SIG-M5 (cell line): ENCODE measurements at regions not wholly inside any gene's neighbourhood (a gene's known extent, or its start where the extent isn't known, plus 50 kb on each side); places are given as distances from the start of the nearest gene placed in this dataset.

Source experiments
- DNase-seq: peaks from one replicate; lab custom pipeline; 2025; lab: John Stamatoyannopoulos, UW

DNA sequence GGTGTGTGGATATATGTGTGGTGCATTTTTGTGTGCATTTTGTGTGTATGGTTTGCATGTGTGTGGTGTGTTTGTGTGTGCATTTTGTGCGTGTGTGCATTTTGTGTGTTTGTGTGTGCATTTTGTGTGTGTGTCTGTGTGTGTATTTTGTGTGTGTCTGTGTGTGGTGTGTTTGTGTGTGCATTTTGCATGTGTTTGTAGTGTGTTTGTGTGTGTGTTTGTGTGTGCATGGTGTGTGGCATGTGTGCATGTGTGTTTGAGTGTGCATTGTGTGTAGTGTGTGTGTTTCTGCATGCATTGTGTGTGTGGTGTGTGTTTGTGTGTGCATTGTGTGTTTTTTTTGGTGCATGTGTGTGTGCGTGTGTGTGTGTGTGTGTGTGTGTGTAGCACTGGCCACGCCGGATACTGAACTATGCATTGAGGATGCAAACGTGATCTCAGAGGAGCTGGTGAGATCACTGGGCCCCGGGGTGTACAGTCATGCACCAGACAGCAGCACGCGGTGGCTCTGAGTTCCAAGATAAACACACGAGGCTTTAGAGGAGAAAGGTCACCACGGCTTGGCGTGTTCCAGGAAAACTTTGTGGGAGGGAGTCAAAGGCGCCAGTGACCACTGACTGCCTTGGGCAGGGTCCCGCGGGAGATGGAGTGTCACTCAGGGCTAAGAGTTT lies 106.6 kb upstream of the SHH start:
- no peak for DNase-seq

DNA sequence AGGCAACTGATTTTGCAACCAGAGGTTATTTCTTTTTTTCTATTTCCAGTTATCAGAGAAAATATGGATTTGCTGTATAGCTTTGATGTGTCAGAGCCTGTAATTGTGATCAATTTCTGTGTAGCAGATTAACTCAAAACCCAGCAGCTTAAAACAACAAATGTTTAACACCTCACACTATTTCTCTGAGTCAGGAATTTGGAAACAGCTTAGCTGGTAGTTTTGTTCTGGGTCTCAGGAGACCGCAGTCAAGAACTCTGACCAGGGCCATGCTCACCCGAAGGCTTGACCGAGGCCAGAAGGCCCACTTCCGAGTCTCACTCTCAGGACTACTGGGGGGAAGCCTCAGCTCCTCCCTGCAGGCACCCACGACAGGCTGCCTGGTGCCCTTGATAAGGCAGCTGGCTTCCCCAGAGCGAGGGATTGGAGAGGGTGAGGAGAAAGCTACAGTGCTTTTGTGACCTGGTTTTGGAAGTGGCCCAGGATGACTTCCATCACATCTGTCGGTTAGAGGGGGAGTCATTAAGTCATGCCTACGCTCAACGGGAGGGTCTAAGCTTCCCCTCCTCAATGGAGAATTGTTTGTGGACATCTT lies 105.7 kb upstream of the SHH start:
- DNase-seq: no peak

GRCh38 chr7:155916926-155917655 lies 104.8 kb upstream of the SHH start:
- DNase-seq: no peak

GRCh38 chr7:155914341-155914740 lies 102.1 kb upstream of the SHH start:
- no peak for DNase-seq

DNA sequence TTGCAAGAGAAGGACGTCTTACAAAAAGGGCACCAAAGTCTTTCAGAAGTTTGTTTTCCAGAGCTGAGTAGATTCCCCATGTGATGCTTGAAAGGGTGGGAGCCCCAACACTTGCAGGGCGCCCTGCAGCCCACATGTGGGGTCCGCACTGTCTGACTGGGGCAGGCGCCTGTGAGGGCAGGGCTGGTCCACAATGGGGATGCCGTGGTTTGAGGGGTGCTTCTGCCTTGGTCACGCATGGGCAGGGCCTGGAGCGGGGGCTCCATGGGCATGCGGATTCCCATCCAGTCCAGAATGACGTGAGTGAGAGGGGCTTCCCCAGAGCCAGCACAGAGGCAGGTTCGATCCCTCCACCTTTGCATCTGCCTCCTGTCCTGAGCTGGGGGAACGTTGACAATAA lies 101.5 kb upstream of the SHH start:
- no peak for DNase-seq

DNA sequence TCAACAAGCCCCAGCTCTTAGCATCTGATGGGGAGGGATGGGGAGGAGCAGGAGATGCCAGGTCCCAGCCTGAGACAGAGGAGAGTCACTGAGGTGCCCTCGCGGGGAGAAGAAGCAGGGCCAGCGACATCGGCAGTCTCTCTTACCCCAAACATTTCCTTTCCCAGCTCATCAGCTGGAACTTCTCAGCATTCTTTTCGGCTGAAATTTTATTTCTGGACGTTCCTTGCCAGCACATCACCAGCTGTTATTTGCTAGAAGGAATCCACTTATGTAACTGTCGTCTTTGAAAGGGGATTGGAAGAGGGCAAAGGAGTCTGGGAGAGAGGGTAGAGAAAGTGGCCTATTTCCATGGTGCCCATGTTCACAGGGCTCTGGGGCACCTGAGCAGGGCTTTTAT lies 101.0 kb upstream of the SHH start:
- no peak for DNase-seq

DNA sequence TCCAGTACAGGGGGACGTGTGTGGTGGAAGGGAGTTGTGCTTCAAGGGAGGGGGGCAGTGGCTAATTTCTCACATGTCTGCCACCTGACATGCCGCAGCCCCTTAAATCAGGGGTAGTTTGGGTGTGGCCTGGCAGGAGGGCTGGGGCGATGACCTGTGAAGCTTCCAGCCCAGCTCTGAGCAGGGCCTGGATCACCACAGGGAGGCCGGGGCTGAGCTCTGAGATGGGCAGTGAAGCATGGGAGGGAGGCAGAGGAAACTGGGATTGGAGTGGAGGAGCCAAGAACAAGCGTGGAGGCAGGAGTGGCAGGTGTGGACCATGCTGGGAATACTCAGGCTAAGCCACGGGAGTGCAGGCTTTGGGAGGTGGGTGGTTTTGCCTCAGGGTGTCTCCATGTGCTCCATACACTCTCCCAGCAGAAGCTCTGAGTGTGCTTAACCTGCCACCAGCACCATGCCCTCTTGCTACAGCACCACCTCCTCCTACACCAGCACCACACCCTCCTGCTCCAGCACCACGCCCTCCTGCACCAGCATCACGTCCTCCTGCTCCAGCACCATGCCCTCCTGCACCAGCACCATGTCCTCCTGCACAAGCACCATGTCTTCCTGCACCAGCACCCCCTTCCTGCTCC lies 99.3 kb upstream of the SHH start:
- no peak for DNase-seq

DNA sequence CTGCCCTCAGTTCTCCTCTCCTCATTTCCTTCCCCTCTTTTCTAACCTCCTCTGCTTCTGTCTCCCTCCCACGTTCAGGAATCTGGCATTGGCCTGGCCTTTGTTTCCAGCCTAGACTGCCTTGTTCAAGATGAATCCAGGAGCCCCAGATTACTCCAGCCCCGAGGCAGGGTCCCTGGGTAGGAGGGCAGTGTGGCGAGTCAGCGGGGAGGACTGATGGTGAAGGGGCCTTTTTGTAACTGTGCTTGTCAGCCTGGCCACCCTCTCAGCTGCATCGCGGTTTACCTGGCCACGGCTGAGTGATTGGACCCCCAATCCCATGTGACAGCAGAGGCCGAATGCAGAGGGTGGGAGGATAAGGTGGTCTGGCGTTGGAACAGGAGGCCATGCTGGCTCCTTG lies 96.1 kb upstream of the SHH start:
- no peak for DNase-seq

GRCh38 chr7:155907450-155908200 lies 95.4 kb upstream of the SHH start:
- no peak for DNase-seq

DNA sequence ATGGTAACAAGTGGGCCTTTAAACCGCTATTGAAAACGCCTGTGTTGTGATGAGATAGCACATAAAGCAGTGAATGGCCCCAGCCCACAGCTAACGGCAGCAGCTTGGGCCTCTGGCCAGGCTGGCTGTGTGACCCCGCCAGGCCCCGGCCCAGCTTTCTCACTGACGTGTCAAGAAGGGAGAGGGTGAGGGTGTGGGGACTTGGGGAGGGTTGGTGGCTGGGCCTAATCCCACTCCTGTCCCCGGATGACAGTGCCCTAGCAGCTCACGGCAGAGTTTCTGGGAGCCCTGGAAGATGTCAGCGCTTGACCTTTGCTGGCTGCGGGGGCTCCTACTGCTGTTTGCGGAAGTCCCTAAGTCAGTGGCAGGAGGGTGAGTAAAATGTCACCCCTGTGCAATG lies 88.9 kb upstream of the SHH start:
- DNase-seq: no peak

- no peak for DNase-seq
Observed at GRCh38 chr7:155899596-155899995, 87.3 kb upstream of the SHH start.

- DNase-seq: no peak
Observed at GRCh38 chr7:155897758-155898386, 85.6 kb upstream of the SHH start.

GRCh38 chr7:155896531-155897263 lies 84.4 kb upstream of the SHH start:
- DNase-seq: no peak

- DNase-seq: no peak
Observed at GRCh38 chr7:155893664-155894063, 81.4 kb upstream of the SHH start.

DNA sequence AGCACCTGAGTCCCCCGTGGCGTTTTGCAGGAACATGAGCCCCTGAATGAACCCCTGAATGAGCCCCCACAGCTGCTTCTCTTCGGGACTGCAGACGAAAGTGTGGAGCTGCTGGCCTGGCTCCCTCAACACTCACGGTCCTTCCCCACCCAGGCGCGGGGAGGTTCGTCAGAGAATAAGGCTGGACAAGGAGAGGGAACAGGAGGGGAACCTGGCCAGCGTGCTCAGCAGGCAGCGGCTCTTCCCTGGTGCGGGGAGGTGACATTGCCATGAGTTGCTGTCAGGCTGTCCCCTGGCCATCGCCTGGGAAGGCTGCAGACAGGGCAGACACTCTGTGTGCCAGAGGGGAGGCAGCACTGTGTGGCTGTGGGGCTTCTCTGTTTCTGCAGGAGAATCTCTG lies 80.9 kb upstream of the SHH start:
- DNase-seq: no peak

DNA sequence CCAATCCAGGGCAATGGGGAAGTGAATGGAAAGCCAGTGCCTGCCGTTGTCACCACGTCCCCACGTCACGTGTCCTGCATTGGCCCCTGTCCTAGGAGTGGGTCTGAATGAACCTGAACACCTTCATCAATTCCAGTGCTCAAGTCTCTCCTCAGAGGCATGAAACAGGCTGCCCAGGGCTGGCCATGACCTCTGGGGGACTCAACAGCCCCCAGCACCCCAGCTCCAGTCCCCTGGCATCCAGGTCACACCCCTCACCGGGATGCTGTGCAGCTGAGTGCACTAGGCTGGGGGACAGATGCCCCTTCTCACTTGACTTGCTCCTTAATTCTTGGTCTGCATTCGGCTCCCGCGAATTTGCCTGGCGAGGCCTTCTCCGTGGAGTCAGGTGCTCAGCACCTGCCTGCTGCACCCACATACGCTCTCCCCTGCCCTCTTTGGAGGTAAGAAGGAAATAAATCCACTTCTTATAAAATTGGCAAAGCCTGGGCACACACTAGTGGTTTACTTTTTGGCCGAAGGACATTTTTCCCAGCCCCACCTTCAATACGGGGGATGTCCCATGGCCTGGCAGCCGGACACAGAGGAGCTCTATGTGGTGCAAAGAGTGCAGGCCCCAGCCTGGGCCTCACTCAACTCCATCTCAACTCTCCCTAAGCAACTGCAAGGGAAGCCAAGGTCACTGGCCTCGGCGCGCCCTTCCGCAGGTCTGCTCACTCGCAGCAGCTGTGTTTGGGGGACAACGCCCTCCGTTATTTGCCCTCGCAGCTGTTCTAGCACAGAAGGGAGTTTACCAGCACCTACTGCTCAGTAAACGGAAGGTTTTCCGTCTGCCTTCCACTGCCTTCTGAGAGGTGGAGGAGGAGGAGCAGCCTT lies 77.6 kb upstream of the SHH start:
- no peak for DNase-seq

- DNase-seq: no peak
Observed at GRCh38 chr7:155887174-155887525, 74.9 kb upstream of the SHH start.

DNA sequence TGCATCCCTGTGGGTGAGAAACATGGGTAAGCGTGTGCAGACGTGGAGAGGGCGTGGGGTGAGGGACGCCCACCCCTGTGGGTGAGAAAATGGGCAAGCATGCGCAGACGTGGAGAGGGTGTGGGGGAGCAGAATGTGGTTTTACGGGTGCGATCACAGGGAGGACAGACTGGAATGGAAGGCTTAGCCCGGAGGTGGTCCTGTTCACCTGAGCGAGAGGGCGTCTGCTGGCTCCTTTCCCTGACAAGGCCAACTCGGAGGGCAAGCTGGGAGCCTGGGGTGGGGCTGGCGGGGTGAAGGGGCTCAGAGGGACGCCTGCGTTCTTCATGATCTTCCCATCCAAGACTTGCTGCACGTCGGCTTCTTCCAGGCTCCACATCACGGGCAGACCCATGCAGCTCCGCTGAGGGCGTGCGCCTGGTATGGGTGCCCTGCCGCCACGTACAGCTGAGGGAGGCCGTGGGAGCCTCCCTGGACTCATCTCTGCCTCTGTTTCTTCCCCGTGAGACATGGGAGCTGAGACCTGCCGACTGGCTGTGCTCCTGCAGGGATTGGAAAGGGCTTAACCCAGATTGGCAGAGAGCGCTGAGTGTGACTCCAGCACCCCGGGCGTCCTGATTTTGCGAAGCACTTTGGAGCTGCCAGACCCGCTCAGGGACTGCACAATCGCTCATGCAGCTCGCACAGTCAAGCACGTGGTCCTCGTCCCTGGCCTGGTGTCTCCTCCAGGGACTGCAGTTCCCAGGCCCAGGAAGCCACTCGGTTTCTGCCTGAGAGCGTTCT lies 74.3 kb upstream of the SHH start:
- DNase-seq: no peak
